Ishikawa (cell line): ENCODE measurements at regions not wholly inside any gene's neighbourhood (a gene's known extent, or its start where the extent isn't known, plus 50 kb on each side); places are given as distances from the start of the nearest gene placed in this dataset.

Experiments used
- CEBPB ChIP-seq: IDR thresholded peaks from 2 replicates; pipeline ENCODE4 v1.6.1; 2012
- EGR1 ChIP-seq: IDR thresholded peaks from 2 replicates; pipeline ENCODE4 v1.6.1; 2012
- EP300 ChIP-seq: IDR thresholded peaks from 2 replicates; pipeline ENCODE4 v1.6.1; 2012; ENCODE audit warnings: borderline replicate concordance
- RAD21 ChIP-seq: IDR thresholded peaks from 2 replicates; pipeline ENCODE4 v1.6.1; 2012; ENCODE audit warnings: low read depth
- TAF1 ChIP-seq: IDR thresholded peaks from 2 replicates; pipeline ENCODE4 v1.6.1; 2012; ENCODE audit warnings: low read depth, mild to moderate bottlenecking
- TCF12 ChIP-seq: IDR thresholded peaks from 2 replicates; pipeline ENCODE4 v1.6.1; 2012; ENCODE audit warnings: low read depth
- USF1 ChIP-seq: IDR thresholded peaks from 2 replicates; pipeline ENCODE4 v1.6.1; 2012
- YY1 ChIP-seq: IDR thresholded peaks from 2 replicates; pipeline ENCODE4 v1.6.1; 2012; ENCODE audit warnings: low read depth

GRCh38 chr2:41657226-41657625 lies 390.6 kb upstream of the PKDCC start:
- TF ChIP-seq EP300 (no peak), YY1 (no peak), TCF12 (no peak), USF1 (no peak), EGR1 (no peak), RAD21 (no peak), TAF1 (no peak), CEBPB (no peak)
